ENCODE measurements at regions not wholly inside any gene's neighbourhood (a gene's known extent, or its start where the extent isn't known, plus 50 kb on each side); places are given as distances from the start of the nearest gene placed in this dataset.

DNA sequence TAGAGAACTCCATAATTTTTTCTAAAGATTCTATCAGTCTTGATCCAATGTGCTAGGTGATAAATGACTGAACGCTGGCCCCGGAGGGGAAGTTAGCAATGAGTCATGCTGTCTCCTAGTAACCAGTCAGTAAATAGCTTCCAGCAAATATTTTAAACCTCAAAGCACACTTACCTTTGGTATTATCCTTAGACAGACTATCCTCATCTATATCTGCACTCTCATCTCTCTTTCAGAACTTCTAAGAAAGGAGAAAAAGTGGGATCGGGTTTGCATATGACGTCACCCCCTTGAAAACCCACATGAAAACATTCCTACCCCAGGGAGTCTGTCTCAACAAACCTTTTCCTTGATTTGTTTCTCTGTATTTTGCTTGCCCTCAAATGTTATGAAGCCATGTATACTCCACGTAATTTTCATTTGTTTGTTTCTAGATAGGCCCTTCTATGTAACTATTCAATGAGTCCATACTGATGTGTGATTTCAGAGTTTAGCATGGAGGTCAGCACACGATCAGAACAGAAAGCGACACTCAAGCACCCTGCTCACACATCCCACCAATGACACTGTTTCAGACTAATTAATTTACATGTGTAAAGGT is 174.9 kb upstream of the NRP1 start:
- no peak for TF ChIP-seq POLR2AphosphoS5 (IDR thresholded peaks at IDR 0.05; ENCODE audit: low read depth)
- TF ChIP-seq, protein P1, sequence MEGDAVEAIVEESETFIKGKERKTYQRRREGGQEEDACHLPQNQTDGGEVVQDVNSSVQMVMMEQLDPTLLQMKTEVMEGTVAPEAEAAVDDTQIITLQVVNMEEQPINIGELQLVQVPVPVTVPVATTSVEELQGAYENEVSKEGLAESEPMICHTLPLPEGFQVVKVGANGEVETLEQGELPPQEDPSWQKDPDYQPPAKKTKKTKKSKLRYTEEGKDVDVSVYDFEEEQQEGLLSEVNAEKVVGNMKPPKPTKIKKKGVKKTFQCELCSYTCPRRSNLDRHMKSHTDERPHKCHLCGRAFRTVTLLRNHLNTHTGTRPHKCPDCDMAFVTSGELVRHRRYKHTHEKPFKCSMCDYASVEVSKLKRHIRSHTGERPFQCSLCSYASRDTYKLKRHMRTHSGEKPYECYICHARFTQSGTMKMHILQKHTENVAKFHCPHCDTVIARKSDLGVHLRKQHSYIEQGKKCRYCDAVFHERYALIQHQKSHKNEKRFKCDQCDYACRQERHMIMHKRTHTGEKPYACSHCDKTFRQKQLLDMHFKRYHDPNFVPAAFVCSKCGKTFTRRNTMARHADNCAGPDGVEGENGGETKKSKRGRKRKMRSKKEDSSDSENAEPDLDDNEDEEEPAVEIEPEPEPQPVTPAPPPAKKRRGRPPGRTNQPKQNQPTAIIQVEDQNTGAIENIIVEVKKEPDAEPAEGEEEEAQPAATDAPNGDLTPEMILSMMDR (IDR thresholded peaks at IDR 0.05; ENCODE audit: insufficient read depth, low read length) = no peak

Measured in HL-60 (cell line).